NCI-H2029 treated with DMSO at 0.1 percent for 48 hours (cell line): ENCODE measurements at regions not wholly inside any gene's neighbourhood (a gene's known extent, or its start where the extent isn't known, plus 50 kb on each side); places are given as distances from the start of the nearest gene placed in this dataset.
A peak's percentile ranks its signal among the peaks of the same experiment; 100 is the strongest.

Experiments
- DNase-seq: peaks from one replicate; lab custom pipeline; 2025; lab: John Stamatoyannopoulos, UW

GRCh38 chr3:34183114-34183513 lies 384.7 kb downstream of the PDCD6IP start:
- no peak for DNase-seq

GRCh38 chr3:34183611-34184340 lies 385.3 kb downstream of the PDCD6IP start:
- DNase-seq = peak; percentile 53

DNA sequence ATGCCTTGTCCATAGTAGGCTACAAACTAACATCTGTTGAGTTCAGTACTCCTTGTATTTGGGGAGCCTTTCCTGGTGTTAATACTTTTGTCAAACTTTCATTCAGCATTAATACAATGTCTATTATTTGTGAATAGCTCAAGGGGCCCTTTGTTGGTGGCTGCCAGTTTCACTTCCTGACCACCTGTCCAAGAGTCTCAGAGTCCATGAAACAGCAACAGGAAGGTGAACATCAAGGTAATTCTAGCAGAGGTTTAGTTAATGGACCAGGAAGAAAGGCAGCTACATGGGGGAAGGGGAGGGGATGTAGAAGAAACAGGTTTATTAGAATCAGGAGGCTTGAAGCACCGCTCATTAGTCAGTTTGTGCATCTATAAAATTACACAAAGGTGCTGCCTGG lies 386.9 kb downstream of the PDCD6IP start:
- DNase-seq = no peak

- DNase-seq = no peak
These were observed 390.7 kb downstream of the PDCD6IP start for GRCh38 chr3:34189133-34189532.

- no peak for DNase-seq
These were observed 398.5 kb downstream of the PDCD6IP start for GRCh38 chr3:34196914-34197313.

- no peak for DNase-seq
These were observed 399.9 kb downstream of the PDCD6IP start for GRCh38 chr3:34198309-34198708.

GRCh38 chr3:34200576-34200975 lies 402.1 kb downstream of the PDCD6IP start:
- DNase-seq = no peak

DNA sequence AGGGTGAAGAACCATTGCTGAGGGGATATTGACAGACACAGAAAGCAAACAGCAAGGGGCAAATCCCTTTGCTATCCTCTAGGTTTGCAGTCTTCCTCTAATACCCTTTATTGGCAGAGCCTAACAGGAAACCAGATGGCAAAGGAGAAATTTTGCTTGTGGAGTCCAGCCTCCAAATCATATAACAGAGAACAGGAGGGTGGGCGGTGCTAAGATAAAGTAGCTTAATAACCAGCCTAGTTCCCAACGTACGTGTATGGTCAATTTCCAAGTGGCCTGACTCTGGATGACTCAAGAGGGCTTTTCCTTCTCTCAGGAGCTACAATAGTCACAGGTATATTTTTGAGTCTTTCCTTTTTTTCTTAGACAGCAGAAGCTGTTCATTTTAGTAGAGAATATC lies 404.5 kb downstream of the PDCD6IP start:
- DNase-seq = no peak

DNA sequence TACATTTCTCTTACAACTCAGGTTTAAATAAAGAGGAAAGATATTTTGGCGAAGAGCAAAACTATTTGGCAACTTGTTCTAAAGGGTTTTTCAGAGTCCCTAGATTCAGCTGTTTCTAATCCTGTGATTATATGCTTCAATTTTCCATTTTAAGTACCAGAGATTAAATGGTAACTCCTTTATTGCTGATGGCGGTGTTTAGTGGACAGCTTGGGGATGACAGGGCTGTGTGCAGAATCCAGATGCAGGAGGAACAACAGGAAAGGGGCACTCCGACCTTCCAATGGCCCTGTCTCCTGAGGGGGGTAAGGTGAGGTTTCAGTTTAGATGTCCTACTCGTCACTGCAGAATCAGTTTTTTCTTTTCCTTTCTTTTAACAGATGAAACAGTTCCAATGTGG lies 405.0 kb downstream of the PDCD6IP start:
- no peak for DNase-seq

DNA sequence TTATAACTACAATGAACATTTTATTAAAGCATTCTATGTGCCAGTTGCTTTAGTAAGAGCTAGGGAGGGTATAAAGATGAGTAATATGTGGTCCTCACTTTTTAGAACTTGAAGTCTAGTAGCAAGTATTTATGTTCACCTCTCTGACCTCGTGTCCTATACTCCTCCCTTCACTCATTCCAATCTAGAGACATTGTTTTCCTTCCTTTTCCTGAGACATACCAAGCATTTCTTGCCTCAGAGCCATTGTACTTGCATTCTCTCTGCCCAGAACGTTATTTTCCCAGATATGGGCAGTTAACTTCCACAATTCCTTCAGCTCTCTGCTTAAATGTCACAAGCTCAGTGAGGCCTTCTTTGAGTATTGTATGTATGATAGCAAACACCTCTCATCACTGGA lies 408.6 kb downstream of the PDCD6IP start:
- no peak for DNase-seq

GRCh38 chr3:34207806-34208205 lies 409.4 kb downstream of the PDCD6IP start:
- no peak for DNase-seq

- DNase-seq = no peak
These were observed 413.7 kb downstream of the PDCD6IP start for GRCh38 chr3:34212175-34212574.

- peak; percentile 48 for DNase-seq
These were observed 414.2 kb downstream of the PDCD6IP start for GRCh38 chr3:34212656-34213055.

DNA sequence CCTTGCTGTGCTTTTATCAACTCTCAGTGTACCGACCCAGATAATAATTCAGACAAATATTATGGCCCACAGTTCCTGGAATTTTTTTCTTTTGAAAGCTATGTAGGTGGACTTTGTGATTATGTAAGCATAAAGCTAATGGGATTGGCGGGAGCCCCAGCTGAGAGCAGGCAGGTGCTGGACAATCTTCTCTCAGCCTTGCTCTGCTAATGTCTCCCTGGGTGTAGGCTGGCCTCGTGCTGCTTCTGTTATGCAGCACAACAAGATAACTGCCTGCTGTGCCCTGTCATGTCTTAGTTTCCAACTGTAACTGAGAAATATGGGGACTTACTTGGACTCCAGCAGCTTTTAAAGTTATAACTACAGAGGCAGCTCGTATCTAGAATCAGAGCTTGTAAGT lies 415.0 kb downstream of the PDCD6IP start:
- peak; percentile 15 for DNase-seq

DNA sequence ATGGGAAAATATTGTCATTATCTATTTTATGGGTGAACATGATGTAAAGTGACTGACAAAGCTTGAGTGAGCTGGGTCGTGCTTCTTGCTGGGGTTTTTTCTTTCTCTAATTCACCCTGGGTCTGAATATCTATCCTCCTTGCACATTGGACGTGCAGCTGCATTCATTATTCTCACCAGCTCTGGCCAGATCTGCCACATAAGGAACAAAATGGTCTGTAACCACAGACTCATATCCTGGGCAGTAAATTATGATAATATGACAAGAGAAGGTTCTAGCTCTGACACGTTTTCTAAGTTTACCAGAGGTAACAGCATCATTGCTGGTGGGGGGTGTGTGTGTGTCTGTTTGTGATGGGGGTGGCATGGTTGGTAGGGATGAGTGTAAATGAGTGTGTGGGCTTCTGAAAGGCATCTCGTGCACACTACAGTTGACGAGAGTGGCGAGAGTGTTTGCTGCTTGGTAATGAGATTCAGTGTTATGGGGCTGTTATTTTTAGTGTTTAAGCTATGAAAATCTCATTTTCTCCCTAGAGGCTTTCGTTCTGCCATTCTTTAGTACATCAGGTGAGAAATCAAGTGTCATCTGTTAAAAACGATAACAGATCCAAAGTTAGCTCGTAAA lies 418.4 kb downstream of the PDCD6IP start:
- no peak for DNase-seq

DNA sequence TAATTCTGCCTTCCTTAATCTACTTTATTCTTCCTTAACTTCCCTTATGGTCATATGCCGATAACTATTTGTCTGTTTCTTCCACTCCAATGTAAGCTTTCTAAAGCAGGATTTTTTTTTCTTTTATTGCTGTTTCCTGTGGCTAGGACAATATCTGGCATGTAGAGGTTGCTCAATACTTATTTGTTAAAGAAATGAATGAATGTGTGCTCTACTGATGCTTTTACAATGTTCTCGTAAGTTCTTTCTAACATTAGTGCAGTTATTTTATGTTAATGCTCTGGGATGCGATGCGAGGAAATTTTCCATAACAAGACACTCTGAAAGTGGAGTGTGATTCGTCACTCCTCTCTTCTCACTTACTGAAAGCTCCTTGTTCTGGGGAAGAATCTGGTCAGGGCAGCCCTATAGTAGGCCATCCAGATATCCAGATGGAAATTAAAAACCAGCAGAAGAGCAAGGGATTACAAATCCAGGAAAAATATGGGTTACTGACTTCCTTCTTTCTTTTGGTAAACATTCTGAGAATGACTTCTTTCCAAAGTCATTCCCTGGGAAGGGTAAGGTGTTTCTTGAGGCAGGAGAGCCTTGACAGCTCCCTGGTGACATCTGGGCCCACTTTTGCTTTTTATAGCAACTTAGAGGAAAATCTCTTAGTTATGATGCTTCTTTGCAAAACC lies 420.4 kb downstream of the PDCD6IP start:
- no peak for DNase-seq

GRCh38 chr3:34219556-34219955 lies 421.1 kb downstream of the PDCD6IP start:
- DNase-seq = no peak

DNA sequence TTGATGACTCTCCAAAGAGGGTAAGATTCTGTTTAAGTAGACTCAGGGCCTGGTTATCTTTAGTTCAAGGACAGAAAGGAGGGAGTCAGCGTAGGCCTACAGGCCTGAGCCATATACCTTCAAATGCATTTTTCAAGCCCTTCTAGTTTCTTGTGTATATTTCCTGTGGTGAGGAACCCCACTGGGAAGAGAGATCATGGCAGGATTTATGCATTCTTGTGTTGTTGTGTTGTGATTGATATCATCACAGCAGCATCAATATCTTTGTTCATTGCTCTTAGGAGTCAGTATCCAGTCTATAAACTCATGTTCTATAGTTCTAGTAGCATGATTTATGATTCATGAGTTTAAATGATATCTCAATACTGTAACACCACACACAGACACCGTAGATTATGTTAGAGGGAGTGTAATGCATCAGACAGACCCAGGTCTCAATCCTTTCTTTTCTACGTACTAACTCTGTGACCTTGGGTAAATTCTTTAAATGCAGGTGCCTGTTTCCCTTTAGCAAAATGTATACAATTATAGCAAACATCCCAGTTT lies 427.5 kb downstream of the PDCD6IP start:
- no peak for DNase-seq

DNA sequence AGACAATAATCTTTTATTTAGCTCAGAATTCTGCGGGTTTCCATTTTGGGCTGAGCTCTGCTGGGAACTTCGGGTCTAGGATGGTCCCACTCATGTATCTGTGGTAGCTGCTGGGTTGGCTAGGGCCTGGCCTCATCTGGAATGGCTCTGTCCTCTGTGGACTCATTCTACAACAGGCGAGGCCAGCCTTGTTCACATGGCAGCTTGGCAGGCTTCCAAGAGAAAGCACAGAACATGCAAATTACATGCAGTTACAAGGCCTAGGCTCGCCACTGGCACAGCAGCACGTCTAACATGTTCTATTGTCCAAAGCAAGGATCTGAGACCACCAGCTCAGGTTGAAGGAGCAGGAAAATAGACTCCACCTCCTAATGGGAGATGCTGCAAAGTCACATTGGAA lies 431.4 kb downstream of the PDCD6IP start:
- no peak for DNase-seq

DNA sequence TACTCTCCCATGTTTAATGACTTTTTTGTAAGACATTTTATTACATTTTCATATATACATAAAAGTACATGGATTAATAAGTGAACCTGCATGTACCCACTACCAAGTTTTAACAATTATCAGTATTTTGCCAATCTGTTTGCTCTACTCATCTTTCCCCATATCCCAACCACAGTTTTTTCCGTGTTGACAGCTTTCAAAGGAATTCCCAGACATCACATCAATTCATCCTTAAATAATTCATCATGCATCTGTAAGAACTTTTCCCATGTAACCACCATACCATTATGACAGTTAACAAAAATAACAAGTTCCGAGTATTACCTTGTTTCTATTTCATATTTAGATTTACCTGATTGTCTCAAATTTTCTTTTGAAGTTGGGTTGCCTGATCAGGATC lies 436.7 kb downstream of the PDCD6IP start:
- DNase-seq = no peak

GRCh38 chr3:34237946-34238345 lies 439.5 kb downstream of the PDCD6IP start:
- no peak for DNase-seq

- DNase-seq = no peak
These were observed 440.0 kb downstream of the PDCD6IP start for GRCh38 chr3:34238407-34238806.

DNA sequence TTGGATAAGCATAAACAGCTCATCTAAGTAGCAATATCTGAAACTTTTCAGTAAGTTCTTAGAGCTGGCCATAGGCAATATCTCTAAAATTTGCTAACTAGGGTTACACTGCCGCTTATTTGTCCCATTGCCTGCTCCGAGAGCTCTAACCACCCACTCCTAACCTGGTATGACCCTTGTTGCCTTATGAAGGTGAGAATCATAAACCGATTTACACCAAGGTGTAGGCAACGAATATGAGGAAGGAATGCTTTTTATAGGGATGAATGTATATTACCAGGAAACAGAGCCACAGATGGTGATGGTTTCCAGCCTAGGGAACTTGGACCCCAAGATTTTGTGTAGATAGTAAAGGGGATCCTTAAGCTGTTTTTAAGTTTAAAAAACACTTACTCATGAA lies 440.9 kb downstream of the PDCD6IP start:
- DNase-seq = no peak
